HL-60/S4 treated with phorbol 12-myristate 13-acetate at 8.2 ng/mL for 4 days and 3 days (cell line): ENCODE measurements at regions not wholly inside any gene's neighbourhood (a gene's known extent, or its start where the extent isn't known, plus 50 kb on each side); places are given as distances from the start of the nearest gene placed in this dataset.

Source experiments
- in situ Hi-C: fragments of 300-500 bp; cut with MboI; formaldehyde crosslinking; loops from 2 replicates; pipeline ENCODE4 v1.15.0; 2022; ENCODE audit warnings: low sequenced_read_pairs

GRCh38 chr16:86663685-86664521, 85.6 kb downstream of the FOXL1 start:
- in situ Hi-C loops, result no loop called here

GRCh38 chr16:86664522-86665318, 86.4 kb downstream of the FOXL1 start:
- in situ Hi-C loops, result no loop called here

GRCh38 chr16:86665319-86665675, 86.9 kb downstream of the FOXL1 start:
- in situ Hi-C loops, result no loop called here

- in situ Hi-C loops, result no loop called here
Observed at GRCh38 chr16:86665929-86666328, 87.6 kb downstream of the FOXL1 start.

GRCh38 chr16:86667035-86667434, 88.7 kb downstream of the FOXL1 start:
- in situ Hi-C loops, result no loop called here

GRCh38 chr16:86668136-86668910, 90.0 kb downstream of the FOXL1 start:
- in situ Hi-C loops, result no loop called here

GRCh38 chr16:86669285-86669805, 91.0 kb downstream of the FOXL1 start:
- in situ Hi-C loops, result no loop called here

- in situ Hi-C loops, result no loop called here
Observed at GRCh38 chr16:86669937-86670749, 91.8 kb downstream of the FOXL1 start.

- in situ Hi-C loops, result no loop called here
Observed at GRCh38 chr16:86670750-86671234, 92.4 kb downstream of the FOXL1 start.

- in situ Hi-C loops, result no loop called here
Observed at GRCh38 chr16:86671486-86672178, 93.3 kb downstream of the FOXL1 start.

- in situ Hi-C loops, result no loop called here
Observed at GRCh38 chr16:86672179-86672863, 94.0 kb downstream of the FOXL1 start.

GRCh38 chr16:86673090-86673955, 95.0 kb downstream of the FOXL1 start:
- in situ Hi-C loops, result no loop called here

GRCh38 chr16:86673956-86674453, 95.7 kb downstream of the FOXL1 start:
- in situ Hi-C loops, result no loop called here

- in situ Hi-C loops, result no loop called here
Observed at GRCh38 chr16:86676254-86676670, 97.9 kb downstream of the FOXL1 start.

GRCh38 chr16:86679490-86679889, 101.1 kb downstream of the FOXL1 start:
- in situ Hi-C loops, result no loop called here

GRCh38 chr16:86680162-86680561, 101.8 kb downstream of the FOXL1 start:
- in situ Hi-C loops, result no loop called here

- in situ Hi-C loops, result no loop called here
Observed at GRCh38 chr16:86680661-86681030, 102.3 kb downstream of the FOXL1 start.
